Endothelial cell of umbilical vein (primary cell): ENCODE measurements at regions not wholly inside any gene's neighbourhood (a gene's known extent, or its start where the extent isn't known, plus 50 kb on each side); places are given as distances from the start of the nearest gene placed in this dataset.

Experiments used
- BruUV-seq: library from RNA; stranded (reverse); fragments of 400-500 nt; replicated peaks from 2 replicates; lab custom pipeline; 2021; lab: Mats Ljungman, UMichigan
- CTCF ChIA-PET: fragments of 300-600, 350-600 bp; sonication (Branson Sonifier 250); formaldehyde crosslinking; loops from one replicate; lab custom pipeline; 2021; ENCODE audit warnings: antibody characterized with exemption, inconsistent platforms; lab: Charles Lee
- POLR2A ChIA-PET: fragments of 300-600, 350-600 bp; sonication (Branson Sonifier 250); formaldehyde crosslinking; loops from one replicate; lab custom pipeline; 2021; ENCODE audit warnings: antibody characterized with exemption, inconsistent platforms; lab: Charles Lee
- DNase-seq: peaks from one replicate; pipeline ENCODE4 v3.0.0-alpha.2; 2011; ENCODE audit warnings: low read depth, low spot score
- FAIRE-seq: peaks from 2 replicates; lab custom pipeline; 2011; peaks lifted over from hg19 to GRCh38; lab: Jason Lieb, UNC
- H2AFZ ChIP-seq: 2 replicates; pipeline ENCODE4 v1.6.0; 2012; ENCODE audit warnings: low read depth, low read length, control low read depth, inconsistent platforms
- H3K27ac ChIP-seq: 2 replicates; pipeline ENCODE4 v1.5.1; 2011; ENCODE audit warnings: low read depth, mild to moderate bottlenecking, control low read depth, low read length, moderate library complexity; ENCODE audit not compliant: insufficient read depth
- H3K27me3 ChIP-seq, 2 experiments: 2 replicates each; pipeline versions ENCODE4 v1.6.0 to v1.6.1; 2011; ENCODE audit warnings: low read length in 2 of 2, mixed read lengths in 1 of 2; ENCODE audit not compliant: control insufficient read depth in 2 of 2, insufficient read depth in 2 of 2
- H3K36me3 ChIP-seq, 2 experiments: 2 replicates in 1 of 2; 3 replicates in 1 of 2; pipeline ENCODE4 v1.5.1; 2011; ENCODE audit warnings: low read length in 2 of 2, mild to moderate bottlenecking in 1 of 2, moderate library complexity in 1 of 2; ENCODE audit not compliant: control insufficient read depth in 2 of 2, insufficient read depth in 2 of 2; ENCODE audit errors: extremely low read depth in 1 of 2
- H3K4me1 ChIP-seq: 3 replicates; pipeline ENCODE4 v1.5.1; 2011; ENCODE audit warnings: mild to moderate bottlenecking, low read length; ENCODE audit not compliant: control insufficient read depth, insufficient read depth; ENCODE audit errors: extremely low read depth
- H3K4me2 ChIP-seq: 2 replicates; pipeline ENCODE4 v1.6.1; 2011; ENCODE audit warnings: low read length, control low read depth, mixed read lengths; ENCODE audit not compliant: insufficient read depth
- H3K4me3 ChIP-seq, 3 experiments: fragments of 200-600 bp in 1 of 3; sonication (generic), shearing (Covaris generic) in 1 of 3; replicated peaks in 1 of 3; 2 replicates each; pipeline ENCODE4 v1.5.1; 2011 to 2016; ENCODE audit warnings: control low read depth in 3 of 3, low read length in 3 of 3, mild to moderate bottlenecking in 2 of 3, inconsistent platforms in 1 of 3, low read depth in 1 of 3, moderate library complexity in 1 of 3; ENCODE audit not compliant: insufficient read depth in 1 of 3
- H3K79me2 ChIP-seq: 2 replicates; pipeline ENCODE4 v1.6.0; 2012; ENCODE audit warnings: low read length, inconsistent platforms; ENCODE audit not compliant: control insufficient read depth, insufficient read depth
- H3K9ac ChIP-seq: replicated peaks from 2 replicates; pipeline ENCODE3; 2011; ENCODE audit warnings: low read length, control low read depth; ENCODE audit not compliant: insufficient read depth; ENCODE audit errors: extremely low read depth
- H3K9me1 ChIP-seq: replicated peaks from 3 replicates; pipeline ENCODE4 v1.6.0; 2011; ENCODE audit warnings: mild to moderate bottlenecking, low read length; ENCODE audit not compliant: control insufficient read depth, insufficient read depth; ENCODE audit errors: extremely low read depth
- H3K9me3 ChIP-seq: replicated peaks from 2 replicates; pipeline ENCODE4 v1.5.1; 2012; ENCODE audit warnings: low read length, inconsistent platforms; ENCODE audit not compliant: control insufficient read depth, insufficient read depth
- H4K20me1 ChIP-seq: replicated peaks from 2 replicates; pipeline ENCODE3; 2011; ENCODE audit warnings: mild to moderate bottlenecking, low read length; ENCODE audit not compliant: control insufficient read depth, insufficient read depth; ENCODE audit errors: extremely low read depth
- EZH2 ChIP-seq: IDR thresholded peaks from 2 replicates; pipeline ENCODE4 v1.6.1; 2012; ENCODE audit warnings: borderline replicate concordance, low read depth, mild to moderate bottlenecking, moderate library complexity, low read length, inconsistent platforms; ENCODE audit not compliant: severe bottlenecking
- FOS ChIP-seq: IDR thresholded peaks from 2 replicates; pipeline ENCODE4 v1.6.1; 2011; ENCODE audit warnings: mild to moderate bottlenecking, low read length, moderate library complexity, borderline replicate concordance; ENCODE audit not compliant: insufficient read depth
- GATA2 ChIP-seq: IDR thresholded peaks from 2 replicates; pipeline ENCODE4 v1.7.0; 2011; ENCODE audit warnings: low read depth, mild to moderate bottlenecking, moderate library complexity, mixed read lengths, low read length; ENCODE audit not compliant: insufficient read length, insufficient read depth
- JUN ChIP-seq: IDR thresholded peaks from 2 replicates; pipeline ENCODE4 v1.6.1; 2011; ENCODE audit warnings: borderline replicate concordance, low read depth; ENCODE audit not compliant: insufficient read length, insufficient read depth
- MYC ChIP-seq: IDR thresholded peaks from one replicate; pipeline ENCODE4 v1.6.1; 2011; ENCODE audit warnings: mild to moderate bottlenecking, low read depth, low read length
- POLR2A ChIP-seq: IDR thresholded peaks from 2 replicates; pipeline ENCODE4 v1.6.1; 2012; ENCODE audit warnings: low read depth, mild to moderate bottlenecking, control low read depth, low read length
- POLR2AphosphoS5 ChIP-seq: IDR thresholded peaks from 2 replicates; pipeline ENCODE4 v1.6.1; 2012; ENCODE audit warnings: low read depth, mild to moderate bottlenecking, control low read depth, low read length, moderate library complexity; ENCODE audit not compliant: insufficient read depth
- dilution Hi-C: fragments of 300-500 bp; cut with MboI; formaldehyde crosslinking; loops from one replicate; pipeline ENCODE4 v1.15.0; 2019; ENCODE audit warnings: low sequenced_read_pairs; ENCODE audit not compliant: extremely low pct_ligation_motif_present
- intact Hi-C: fragments of 100-400 bp; cut with micrococcal nuclease; formaldehyde crosslinking; loops from one replicate; pipeline ENCODE4 v1.10.0; 2022
- TF ChIP-seq, protein P1 (sequence below), 2 donors: IDR thresholded peaks; 1 replicate in 1 of 2; 2 replicates in 1 of 2; pipeline ENCODE4 v1.5.1; 2011; ENCODE audit warnings: low read length in 2 of 2, mild to moderate bottlenecking in 2 of 2, moderate library complexity in 2 of 2, control low read depth in 1 of 2, inconsistent platforms in 1 of 2, low read depth in 1 of 2; ENCODE audit not compliant: insufficient read depth in 1 of 2; ENCODE audit errors: extremely low read depth in 1 of 2
- TF ChIP-seq, protein P2 (sequence below): IDR thresholded peaks from 2 replicates; pipeline ENCODE4 v1.6.1; 2011; ENCODE audit not compliant: insufficient read depth, insufficient read length

DNA sequence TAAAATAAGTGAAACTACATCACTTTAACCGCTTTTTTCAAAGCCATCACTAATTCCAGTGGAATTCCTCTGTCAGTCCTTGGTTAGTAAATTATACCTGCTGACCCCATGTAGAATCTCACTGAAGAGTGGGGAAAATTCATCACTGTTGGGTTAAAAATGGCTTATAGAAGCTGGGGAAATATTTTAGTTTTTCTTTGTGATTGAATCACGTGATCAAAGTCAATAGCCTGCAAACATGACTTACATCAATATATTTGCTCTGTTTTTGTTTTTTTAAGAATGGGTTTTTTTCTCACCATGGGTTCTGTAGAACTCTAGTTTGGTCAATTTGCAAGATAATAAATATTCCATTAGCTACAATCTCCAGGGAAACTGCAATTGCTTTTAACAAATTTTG is 445.2 kb upstream of the FAM47C start:
- POLR2A ChIA-PET, result no interaction called here
- BruUV-seq, result no TSS peak
- CTCF ChIA-PET, result no interaction called here

More for the DNA sequence above, 445.2 kb upstream of the FAM47C start:
- H3K9ac ChIP-seq, result no peak overlapping the region
- H3K4me2 ChIP-seq, result no peak overlapping the region
- FAIRE-seq (no peak), DNase-seq (no peak)
- dilution Hi-C loops (no loop called here), intact Hi-C loops (no loop called here)
- no peak overlapping the region for H3K27ac ChIP-seq
- no peaks in the 10 kb centered on the region for H4K20me1 ChIP-seq
- no peaks in the 10 kb centered on the region for H3K36me3 ChIP-seq
- H3K79me2 ChIP-seq, result no peaks in the 10 kb centered on the region
- H3K4me3 ChIP-seq, result no peak overlapping the region
- TF ChIP-seq JUN (no peak), GATA2 (no peak), POLR2A (no peak), MYC (no peak), EZH2 (no peak), FOS (no peak), POLR2AphosphoS5 (no peak)
- TF ChIP-seq, protein P1, sequence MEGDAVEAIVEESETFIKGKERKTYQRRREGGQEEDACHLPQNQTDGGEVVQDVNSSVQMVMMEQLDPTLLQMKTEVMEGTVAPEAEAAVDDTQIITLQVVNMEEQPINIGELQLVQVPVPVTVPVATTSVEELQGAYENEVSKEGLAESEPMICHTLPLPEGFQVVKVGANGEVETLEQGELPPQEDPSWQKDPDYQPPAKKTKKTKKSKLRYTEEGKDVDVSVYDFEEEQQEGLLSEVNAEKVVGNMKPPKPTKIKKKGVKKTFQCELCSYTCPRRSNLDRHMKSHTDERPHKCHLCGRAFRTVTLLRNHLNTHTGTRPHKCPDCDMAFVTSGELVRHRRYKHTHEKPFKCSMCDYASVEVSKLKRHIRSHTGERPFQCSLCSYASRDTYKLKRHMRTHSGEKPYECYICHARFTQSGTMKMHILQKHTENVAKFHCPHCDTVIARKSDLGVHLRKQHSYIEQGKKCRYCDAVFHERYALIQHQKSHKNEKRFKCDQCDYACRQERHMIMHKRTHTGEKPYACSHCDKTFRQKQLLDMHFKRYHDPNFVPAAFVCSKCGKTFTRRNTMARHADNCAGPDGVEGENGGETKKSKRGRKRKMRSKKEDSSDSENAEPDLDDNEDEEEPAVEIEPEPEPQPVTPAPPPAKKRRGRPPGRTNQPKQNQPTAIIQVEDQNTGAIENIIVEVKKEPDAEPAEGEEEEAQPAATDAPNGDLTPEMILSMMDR (IDR thresholded peaks at IDR 0.05; ENCODE audit: extremely low read depth in 1 of 2, insufficient read depth in 1 of 2, low read depth in 1 of 2, low read length in 2 of 2), result no peak
- TF ChIP-seq, protein P2, sequence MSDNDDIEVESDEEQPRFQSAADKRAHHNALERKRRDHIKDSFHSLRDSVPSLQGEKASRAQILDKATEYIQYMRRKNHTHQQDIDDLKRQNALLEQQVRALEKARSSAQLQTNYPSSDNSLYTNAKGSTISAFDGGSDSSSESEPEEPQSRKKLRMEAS, result no peak
- no peak overlapping the region for H2AFZ ChIP-seq
- no peaks in the 10 kb centered on the region for H3K9me3 ChIP-seq
- H3K27me3 ChIP-seq, result no peaks in the 10 kb centered on the region
- H3K9me1 ChIP-seq, result no peaks in the 10 kb centered on the region
- no peaks in the 10 kb centered on the region for H3K4me1 ChIP-seq
